GM12874 (cell line): ENCODE measurements at regions not wholly inside any gene's neighbourhood (a gene's known extent, or its start where the extent isn't known, plus 50 kb on each side); places are given as distances from the start of the nearest gene placed in this dataset.

Experiments used
- CTCF ChIP-seq: IDR thresholded peaks from 2 replicates; pipeline ENCODE4 v1.5.1; 2011; ENCODE audit warnings: low read depth, mild to moderate bottlenecking, control low read depth, low read length, moderate library complexity; ENCODE audit not compliant: insufficient read depth

GRCh38 chr18:39801848-39802247 is 2153.2 kb upstream of the PIK3C3 start:
- no peak for TF ChIP-seq CTCF

- TF ChIP-seq CTCF, result no peak
These were observed 2154.0 kb upstream of the PIK3C3 start for GRCh38 chr18:39801010-39801409.

- no peak for TF ChIP-seq CTCF
These were observed 2156.0 kb upstream of the PIK3C3 start for GRCh38 chr18:39799006-39799405.

GRCh38 chr18:39796393-39796792 is 2158.6 kb upstream of the PIK3C3 start:
- TF ChIP-seq CTCF, result no peak

GRCh38 chr18:39795350-39795749 is 2159.7 kb upstream of the PIK3C3 start:
- no peak for TF ChIP-seq CTCF

- TF ChIP-seq CTCF, result no peak
These were observed 2161.4 kb upstream of the PIK3C3 start for GRCh38 chr18:39793609-39794008.

- no peak for TF ChIP-seq CTCF
These were observed 2166.7 kb upstream of the PIK3C3 start for GRCh38 chr18:39788383-39788782.

GRCh38 chr18:39786477-39786876 is 2168.6 kb upstream of the PIK3C3 start:
- no peak for TF ChIP-seq CTCF
